GM12873 (cell line): ENCODE measurements at regions not wholly inside any gene's neighbourhood (a gene's known extent, or its start where the extent isn't known, plus 50 kb on each side); places are given as distances from the start of the nearest gene placed in this dataset.

ENCODE experiments used
- TF ChIP-seq, protein P1 (sequence below): IDR thresholded peaks from 2 replicates; pipeline ENCODE4 v1.5.1; 2012; ENCODE audit warnings: low read depth, mild to moderate bottlenecking, moderate library complexity, low read length, control low read depth; ENCODE audit not compliant: insufficient read depth; ENCODE audit errors: missing control alignments

DNA sequence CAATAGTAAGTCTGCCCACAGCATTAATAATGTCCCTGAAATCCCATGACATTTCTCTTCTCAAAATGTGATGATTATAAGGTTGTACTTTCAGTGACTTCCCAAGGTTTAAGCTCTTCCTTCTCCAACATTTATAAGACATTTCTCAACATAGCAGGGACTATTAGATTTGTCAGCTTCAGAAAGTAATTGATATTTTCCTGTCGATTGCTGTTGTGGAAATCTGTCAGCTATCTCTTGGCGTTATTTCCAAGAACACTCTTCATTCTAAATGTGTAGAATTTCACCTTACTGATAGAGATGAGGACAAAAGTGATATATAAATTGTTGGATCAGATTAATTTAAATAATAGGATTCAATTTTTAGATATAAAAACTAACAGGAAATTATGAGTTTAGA lies 149.7 kb upstream of the IMPG1 start:
- TF ChIP-seq, protein P1, sequence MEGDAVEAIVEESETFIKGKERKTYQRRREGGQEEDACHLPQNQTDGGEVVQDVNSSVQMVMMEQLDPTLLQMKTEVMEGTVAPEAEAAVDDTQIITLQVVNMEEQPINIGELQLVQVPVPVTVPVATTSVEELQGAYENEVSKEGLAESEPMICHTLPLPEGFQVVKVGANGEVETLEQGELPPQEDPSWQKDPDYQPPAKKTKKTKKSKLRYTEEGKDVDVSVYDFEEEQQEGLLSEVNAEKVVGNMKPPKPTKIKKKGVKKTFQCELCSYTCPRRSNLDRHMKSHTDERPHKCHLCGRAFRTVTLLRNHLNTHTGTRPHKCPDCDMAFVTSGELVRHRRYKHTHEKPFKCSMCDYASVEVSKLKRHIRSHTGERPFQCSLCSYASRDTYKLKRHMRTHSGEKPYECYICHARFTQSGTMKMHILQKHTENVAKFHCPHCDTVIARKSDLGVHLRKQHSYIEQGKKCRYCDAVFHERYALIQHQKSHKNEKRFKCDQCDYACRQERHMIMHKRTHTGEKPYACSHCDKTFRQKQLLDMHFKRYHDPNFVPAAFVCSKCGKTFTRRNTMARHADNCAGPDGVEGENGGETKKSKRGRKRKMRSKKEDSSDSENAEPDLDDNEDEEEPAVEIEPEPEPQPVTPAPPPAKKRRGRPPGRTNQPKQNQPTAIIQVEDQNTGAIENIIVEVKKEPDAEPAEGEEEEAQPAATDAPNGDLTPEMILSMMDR = no peak

DNA sequence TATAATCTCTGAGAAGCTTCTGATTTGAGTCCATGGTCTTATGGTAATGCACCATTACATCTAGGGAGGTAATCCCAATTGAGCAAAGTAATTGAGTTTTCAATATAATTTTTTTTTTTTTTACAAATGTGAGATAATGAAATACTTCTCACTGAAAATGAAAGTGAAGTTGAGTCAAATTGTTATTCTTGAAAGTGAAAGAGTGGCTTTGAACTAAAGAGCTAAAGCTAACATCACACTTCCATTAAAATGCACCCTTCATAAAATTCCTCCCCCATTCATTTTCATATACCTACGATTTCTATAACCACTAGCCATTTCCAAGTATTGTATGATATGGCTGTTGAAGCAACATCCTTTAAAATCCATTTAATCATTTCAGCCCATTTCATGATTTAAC lies 149.1 kb upstream of the IMPG1 start:
- TF ChIP-seq, protein P1 = no peak

DNA sequence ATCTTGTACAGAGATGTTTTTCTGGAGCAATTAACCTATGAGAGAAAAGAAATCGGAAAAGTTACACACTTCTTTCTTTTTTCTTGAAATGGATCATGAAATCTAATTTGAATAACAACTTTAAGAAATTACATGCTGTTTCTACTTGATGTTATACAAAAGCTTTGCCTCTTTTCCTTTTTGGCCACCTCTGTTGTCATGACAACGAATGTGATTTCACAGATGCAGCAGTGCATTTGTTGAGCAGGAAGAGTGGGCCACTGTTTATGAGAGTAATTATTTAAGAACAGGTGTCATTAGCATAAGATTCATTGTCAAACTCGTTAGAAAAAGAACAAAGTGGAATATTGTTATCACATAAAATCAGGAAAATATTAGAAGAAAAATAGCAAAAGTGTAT lies 148.3 kb upstream of the IMPG1 start:
- TF ChIP-seq, protein P1 = no peak

DNA sequence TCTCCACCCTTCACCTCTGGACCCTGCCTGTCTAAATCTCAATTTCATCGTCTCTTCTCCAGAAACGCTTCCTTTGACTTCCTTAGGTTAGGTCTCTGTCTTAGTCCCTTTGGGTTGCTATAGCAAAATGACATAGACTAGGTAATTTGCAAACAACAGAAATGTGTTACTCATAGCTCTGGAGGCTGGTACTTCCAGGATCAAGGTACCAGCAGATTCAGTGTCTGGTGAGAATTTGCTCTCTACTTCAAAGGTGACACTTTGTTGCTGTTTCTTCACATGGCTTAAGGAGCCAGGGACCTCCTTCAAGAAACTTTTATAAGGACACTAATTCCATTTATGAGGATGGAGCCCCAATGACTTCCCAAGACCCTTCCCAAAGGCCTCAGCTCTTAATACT lies 145.1 kb upstream of the IMPG1 start:
- TF ChIP-seq, protein P1 = no peak

DNA sequence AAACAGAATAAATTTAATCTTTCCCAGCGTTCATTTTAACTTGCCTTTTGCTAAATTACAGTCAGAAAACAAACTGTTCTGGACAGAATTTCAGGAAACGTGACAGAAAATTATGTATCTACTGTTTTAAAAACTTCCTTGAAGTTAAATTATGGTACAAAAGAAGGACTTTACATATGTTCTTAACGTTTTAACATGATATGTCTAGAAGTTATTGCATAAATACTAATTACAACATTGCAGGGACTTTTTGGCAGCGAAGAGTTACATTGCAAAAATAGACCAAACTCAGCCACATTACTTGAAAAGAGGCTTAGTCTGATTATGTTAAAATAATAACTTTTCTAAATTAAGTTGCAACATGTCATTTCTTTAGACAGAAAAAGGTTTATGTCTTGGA lies 142.1 kb upstream of the IMPG1 start:
- TF ChIP-seq, protein P1 = no peak

DNA sequence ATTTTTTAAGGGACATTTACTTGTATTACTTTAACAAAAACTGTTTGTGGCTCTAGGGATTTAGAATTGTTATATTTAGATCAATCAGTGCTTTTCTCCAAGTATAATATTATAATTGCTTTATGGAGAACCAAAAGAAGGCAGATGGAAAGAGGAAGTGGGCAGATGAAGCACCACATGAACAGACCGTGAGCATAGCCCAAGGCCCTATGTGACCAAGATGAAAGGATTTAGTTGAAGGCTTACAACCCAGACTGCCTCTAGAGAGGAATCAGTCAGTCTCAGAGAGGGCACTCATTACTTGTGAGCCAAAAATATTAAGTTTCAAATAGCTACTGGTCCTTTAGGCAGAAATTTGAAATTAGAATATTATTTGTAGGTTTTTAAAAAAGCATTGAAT lies 102.3 kb upstream of the IMPG1 start:
- TF ChIP-seq, protein P1 = no peak

DNA sequence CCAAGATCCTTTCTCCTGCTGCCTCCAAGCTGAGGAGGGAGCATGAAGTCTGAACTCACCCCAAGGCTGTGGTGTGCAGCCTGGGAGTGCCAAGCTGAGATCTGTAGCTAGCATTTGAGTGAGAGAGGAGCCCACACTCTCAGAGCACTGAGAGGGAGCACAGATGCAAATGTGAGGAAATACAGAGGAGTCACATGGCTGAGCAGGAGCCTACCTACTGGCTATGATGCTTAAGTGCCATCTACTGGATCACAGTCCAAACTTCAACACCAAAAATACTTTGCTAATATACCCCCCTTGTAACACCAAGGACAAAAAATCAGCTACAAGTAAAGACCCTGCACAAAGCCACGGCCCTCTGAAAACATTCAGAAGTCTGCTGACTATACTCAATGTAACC lies 94.4 kb upstream of the IMPG1 start:
- TF ChIP-seq, protein P1 = no peak
